Activated CD4-positive, alpha-beta T cell treated with anti-CD3 and anti-CD28 coated beads, Interleukin-2, amount 50 U/mL, for 48 hours (primary cell): ENCODE measurements at regions not wholly inside any gene's neighbourhood (a gene's known extent, or its start where the extent isn't known, plus 50 kb on each side); places are given as distances from the start of the nearest gene placed in this dataset.
"Not testable (repeated sequence)": the region's sequence is repeated elsewhere in the genome, so short reads cannot be mapped to it uniquely, and the experiment has no call there.

ENCODE experiments used
- DNase-seq, 2 experiments: peaks; one replicate each; pipeline ENCODE4 v3.0.0-alpha.2; 2020

GRCh38 chr17:63019138-63019873 lies 53.3 kb downstream of the TANC2 start:
- no peak for DNase-seq

- no peak for DNase-seq
Observed at GRCh38 chr17:63022567-63022966, 56.5 kb downstream of the TANC2 start.

- no peak for DNase-seq
Observed at GRCh38 chr17:63023049-63023448, 57.0 kb downstream of the TANC2 start.

GRCh38 chr17:63024201-63024600 lies 58.2 kb downstream of the TANC2 start:
- no peak for DNase-seq

GRCh38 chr17:63024716-63025115 lies 58.7 kb downstream of the TANC2 start:
- DNase-seq = no peak

- not testable (repeated sequence) for DNase-seq
Observed at GRCh38 chr17:63025637-63026036, 59.6 kb downstream of the TANC2 start.

- no peak for DNase-seq
Observed at GRCh38 chr17:63029541-63029940, 63.5 kb downstream of the TANC2 start.

- DNase-seq = no peak
Observed at GRCh38 chr17:63032142-63032541, 66.1 kb downstream of the TANC2 start.

- DNase-seq = no peak
Observed at GRCh38 chr17:63033142-63033541, 67.1 kb downstream of the TANC2 start.

GRCh38 chr17:63035271-63035670 lies 69.2 kb downstream of the TANC2 start:
- DNase-seq = no peak

- DNase-seq = no peak
Observed at GRCh38 chr17:63035695-63036094, 69.7 kb downstream of the TANC2 start.

- DNase-seq = no peak
Observed at GRCh38 chr17:63039342-63039741, 73.3 kb downstream of the TANC2 start.

- DNase-seq = no peak
Observed at GRCh38 chr17:63039899-63040602, 74.0 kb downstream of the TANC2 start.

- no peak for DNase-seq
Observed at GRCh38 chr17:63040816-63041215, 74.8 kb downstream of the TANC2 start.

- no peak for DNase-seq
Observed at GRCh38 chr17:63041251-63041650, 75.2 kb downstream of the TANC2 start.

- DNase-seq = no peak
Observed at GRCh38 chr17:63041722-63042121, 75.7 kb downstream of the TANC2 start.

- no peak for DNase-seq
Observed at GRCh38 chr17:63042256-63042812, 76.3 kb downstream of the TANC2 start.

GRCh38 chr17:63057560-63057959 lies 91.5 kb downstream of the TANC2 start:
- not testable (repeated sequence) for DNase-seq

GRCh38 chr17:63066158-63066813 lies 100.3 kb downstream of the TANC2 start:
- no peak for DNase-seq

GRCh38 chr17:63069245-63069644 lies 103.2 kb downstream of the TANC2 start:
- no peak for DNase-seq

GRCh38 chr17:63070031-63070430 lies 104.0 kb downstream of the TANC2 start:
- DNase-seq = no peak

- DNase-seq = no peak
Observed at GRCh38 chr17:63071797-63072196, 105.8 kb downstream of the TANC2 start.

- DNase-seq = no peak
Observed at GRCh38 chr17:63075969-63076368, 109.9 kb downstream of the TANC2 start.

- DNase-seq = no peak
Observed at GRCh38 chr17:63078707-63079106, 112.7 kb downstream of the TANC2 start.
